ENCODE measurements at regions not wholly inside any gene's neighbourhood (a gene's known extent, or its start where the extent isn't known, plus 50 kb on each side); places are given as distances from the start of the nearest gene placed in this dataset.
"Not testable (repeated sequence)": the region's sequence is repeated elsewhere in the genome, so short reads cannot be mapped to it uniquely, and the experiment has no call there.

GRCh38 chr4:170794525-170794924, 704.8 kb upstream of the AADAT start:
- DNase-seq (ENCODE audit: low read depth): no peak
- no peak overlapping the region for H3K4me3 ChIP-seq (ENCODE audit: control insufficient read depth, low read depth, low read length)
- TF ChIP-seq, protein P1, sequence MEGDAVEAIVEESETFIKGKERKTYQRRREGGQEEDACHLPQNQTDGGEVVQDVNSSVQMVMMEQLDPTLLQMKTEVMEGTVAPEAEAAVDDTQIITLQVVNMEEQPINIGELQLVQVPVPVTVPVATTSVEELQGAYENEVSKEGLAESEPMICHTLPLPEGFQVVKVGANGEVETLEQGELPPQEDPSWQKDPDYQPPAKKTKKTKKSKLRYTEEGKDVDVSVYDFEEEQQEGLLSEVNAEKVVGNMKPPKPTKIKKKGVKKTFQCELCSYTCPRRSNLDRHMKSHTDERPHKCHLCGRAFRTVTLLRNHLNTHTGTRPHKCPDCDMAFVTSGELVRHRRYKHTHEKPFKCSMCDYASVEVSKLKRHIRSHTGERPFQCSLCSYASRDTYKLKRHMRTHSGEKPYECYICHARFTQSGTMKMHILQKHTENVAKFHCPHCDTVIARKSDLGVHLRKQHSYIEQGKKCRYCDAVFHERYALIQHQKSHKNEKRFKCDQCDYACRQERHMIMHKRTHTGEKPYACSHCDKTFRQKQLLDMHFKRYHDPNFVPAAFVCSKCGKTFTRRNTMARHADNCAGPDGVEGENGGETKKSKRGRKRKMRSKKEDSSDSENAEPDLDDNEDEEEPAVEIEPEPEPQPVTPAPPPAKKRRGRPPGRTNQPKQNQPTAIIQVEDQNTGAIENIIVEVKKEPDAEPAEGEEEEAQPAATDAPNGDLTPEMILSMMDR (conservative IDR thresholded peaks at IDR 0.05; ENCODE audit: control insufficient read depth, insufficient read depth, low read depth, low read length): no peak

DNA sequence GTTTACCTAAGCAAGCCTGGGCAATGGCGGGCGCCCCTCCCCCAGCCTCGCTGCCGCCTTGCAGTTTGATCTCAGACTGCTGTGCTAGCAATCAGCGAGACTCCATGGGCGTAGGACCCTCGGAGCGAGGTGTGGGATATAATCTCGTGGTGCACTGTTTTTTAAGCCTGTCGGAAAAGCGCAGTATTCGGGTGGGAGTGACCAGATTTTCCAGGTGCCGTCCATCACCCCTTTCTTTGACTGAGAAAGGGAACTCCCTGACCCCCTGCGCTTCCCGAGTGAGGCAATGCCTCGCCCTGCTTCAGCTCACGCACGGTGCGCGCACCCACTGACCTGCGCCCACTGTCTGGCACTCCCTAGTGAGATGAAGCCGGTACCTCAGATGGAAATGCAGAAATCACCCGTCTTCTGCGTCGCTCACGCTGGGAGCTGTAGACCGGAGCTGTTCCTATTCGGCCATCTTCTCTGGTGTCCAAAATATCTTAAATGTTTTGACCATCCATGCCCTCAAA, 698.8 kb upstream of the AADAT start:
- not testable (repeated sequence) for DNase-seq (ENCODE audit: low read depth); H3K4me3 ChIP-seq (ENCODE audit: control insufficient read depth, low read depth, low read length)

DNA sequence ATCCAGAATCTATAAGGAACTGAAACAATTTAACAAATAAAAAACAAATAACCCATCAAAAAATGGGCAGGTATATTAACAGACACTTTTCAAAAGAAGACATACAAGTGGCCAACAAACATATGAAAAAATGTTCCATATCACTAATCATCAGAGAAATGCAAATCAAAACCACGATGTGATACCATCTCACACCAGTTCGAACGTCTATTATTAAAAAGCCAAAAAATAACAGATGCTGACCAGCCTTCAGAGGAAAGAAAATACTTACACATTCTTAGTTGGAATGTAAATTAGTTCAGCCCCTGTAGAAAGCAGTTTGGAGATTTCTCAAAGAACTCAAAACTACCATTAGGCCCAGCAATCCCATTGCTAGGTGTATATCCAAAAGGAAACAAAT, 687.9 kb upstream of the AADAT start:
- H3K4me3 ChIP-seq (ENCODE audit: control insufficient read depth, low read depth, low read length): no peak overlapping the region
- DNase-seq (ENCODE audit: low read depth): no peak
- TF ChIP-seq, protein P1 (conservative IDR thresholded peaks at IDR 0.05; ENCODE audit: control insufficient read depth, insufficient read depth, low read depth, low read length): no peak

DNA sequence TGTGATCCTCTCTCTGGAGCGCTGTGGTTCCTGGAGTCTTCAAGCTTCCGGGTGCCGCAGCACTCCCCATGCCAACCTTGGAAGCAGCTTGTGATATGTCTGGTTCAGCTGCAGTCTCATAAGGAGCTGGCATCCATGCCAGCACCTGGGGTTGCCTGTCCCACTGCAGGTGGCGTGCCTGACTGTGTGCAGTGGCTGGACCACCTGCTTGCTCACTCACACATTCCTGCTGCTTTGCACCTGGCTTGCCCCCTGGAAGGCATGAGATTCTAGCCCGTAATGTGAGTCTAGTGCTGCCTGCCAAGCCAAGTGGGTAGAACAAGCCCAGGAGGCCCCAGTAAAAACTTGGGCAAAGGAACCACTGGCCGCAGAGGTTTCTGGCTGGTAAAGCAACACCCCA, 687.2 kb upstream of the AADAT start:
- DNase-seq (ENCODE audit: low read depth): no peak
- TF ChIP-seq, protein P1 (conservative IDR thresholded peaks at IDR 0.05; ENCODE audit: control insufficient read depth, insufficient read depth, low read depth, low read length): no peak
- H3K4me3 ChIP-seq (ENCODE audit: control insufficient read depth, low read depth, low read length): no peak overlapping the region

DNA sequence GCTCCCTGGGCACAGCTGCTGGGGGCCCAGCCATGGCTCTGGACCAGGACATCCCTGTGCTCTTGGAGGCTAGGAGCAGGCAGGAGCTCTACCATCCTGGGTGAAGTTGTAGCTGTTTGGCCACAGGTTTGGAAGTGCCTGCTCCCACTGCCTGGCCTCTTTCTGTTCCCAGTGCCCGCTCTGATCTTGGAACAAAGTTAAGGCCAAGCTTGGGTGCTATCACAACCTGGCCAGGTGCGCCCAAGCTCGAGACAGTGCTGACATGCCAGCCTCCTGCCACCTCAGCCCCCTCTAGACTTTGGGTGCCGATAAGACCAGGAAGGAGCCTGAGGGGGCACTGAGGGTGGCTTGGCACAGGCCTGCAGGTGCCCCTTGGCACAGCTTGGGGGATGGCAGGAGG, 686.1 kb upstream of the AADAT start:
- TF ChIP-seq, protein P1 (conservative IDR thresholded peaks at IDR 0.05; ENCODE audit: control insufficient read depth, insufficient read depth, low read depth, low read length): no peak
- DNase-seq (ENCODE audit: low read depth): no peak

GRCh38 chr4:170773709-170774273, 684.0 kb upstream of the AADAT start:
- TF ChIP-seq, protein P1 (conservative IDR thresholded peaks at IDR 0.05; ENCODE audit: control insufficient read depth, insufficient read depth, low read depth, low read length): no peak
- H3K4me3 ChIP-seq (ENCODE audit: control insufficient read depth, low read depth, low read length): no peak overlapping the region
- no peak for DNase-seq (ENCODE audit: low read depth)

More for the DNA sequence above, 686.1 kb upstream of the AADAT start:
- H3K4me3 ChIP-seq (ENCODE audit: control insufficient read depth, low read depth, low read length): no peak overlapping the region

GRCh38 chr4:170772429-170772828, 682.7 kb upstream of the AADAT start:
- TF ChIP-seq, protein P1 (conservative IDR thresholded peaks at IDR 0.05; ENCODE audit: control insufficient read depth, insufficient read depth, low read depth, low read length): no peak
- H3K4me3 ChIP-seq (ENCODE audit: control insufficient read depth, low read depth, low read length): no peak overlapping the region

More at GRCh38 chr4:170772429-170772828, 682.7 kb upstream of the AADAT start:
- no peak for DNase-seq (ENCODE audit: low read depth)
